GM23248 (cell line): ENCODE measurements at regions not wholly inside any gene's neighbourhood (a gene's known extent, or its start where the extent isn't known, plus 50 kb on each side); places are given as distances from the start of the nearest gene placed in this dataset.

Experiments
- DNase-seq: peaks from one replicate; pipeline ENCODE4 v3.0.0-alpha.2; 2015
- H2AFZ ChIP-seq: fragments of 200-600 bp; sonication (generic); 2 replicates; pipeline ENCODE4 v1.6.1; 2016; ENCODE audit warnings: antibody characterized with exemption
- H3F3A ChIP-seq: fragments of 200-600 bp; sonication (generic); 2 replicates; pipeline ENCODE4 v1.6.1; 2016; ENCODE audit warnings: mild to moderate bottlenecking, antibody characterized with exemption, mixed run types; ENCODE audit not compliant: insufficient read depth
- H3K27ac ChIP-seq: fragments of 200-600 bp; sonication (generic); 2 replicates; pipeline ENCODE4 v1.5.1; 2016; ENCODE audit warnings: mild to moderate bottlenecking
- H3K27me3 ChIP-seq: fragments of 200-600 bp; sonication (generic); replicated peaks from 2 replicates; pipeline ENCODE4 v1.6.1; 2016; ENCODE audit warnings: mild to moderate bottlenecking; ENCODE audit not compliant: insufficient read depth
- H3K36me3 ChIP-seq: fragments of 200-600 bp; sonication (generic); 2 replicates; pipeline ENCODE4 v1.6.1; 2016; ENCODE audit warnings: low read depth, mild to moderate bottlenecking
- H3K4me1 ChIP-seq: fragments of 200-600 bp; sonication (generic); 2 replicates; pipeline ENCODE4 v1.6.1; 2016; ENCODE audit warnings: mild to moderate bottlenecking; ENCODE audit not compliant: insufficient read depth
- H3K4me2 ChIP-seq: fragments of 200-600 bp; sonication (generic); one replicate; pipeline ENCODE4 v1.6.1; 2016; ENCODE audit warnings: mild to moderate bottlenecking; ENCODE audit not compliant: unreplicated experiment
- H3K4me3 ChIP-seq: fragments of 200-600 bp; sonication (generic); 2 replicates; pipeline ENCODE4 v1.5.1; 2016; ENCODE audit warnings: mild to moderate bottlenecking
- H3K79me2 ChIP-seq: fragments of 200-600 bp; sonication (generic); 2 replicates; pipeline ENCODE4 v1.6.1; 2016; ENCODE audit warnings: mild to moderate bottlenecking; ENCODE audit not compliant: insufficient read depth
- H3K9ac ChIP-seq: fragments of 200-600 bp; sonication (generic); 2 replicates; pipeline ENCODE4 v1.6.1; 2016; ENCODE audit warnings: mild to moderate bottlenecking
- H3K9me2 ChIP-seq: fragments of 200-600 bp; sonication (generic); 2 replicates; pipeline ENCODE4 v1.6.1; 2016; ENCODE audit warnings: mixed run types, mild to moderate bottlenecking, moderate library complexity; ENCODE audit not compliant: insufficient read depth
- H3K9me3 ChIP-seq: fragments of 200-600 bp; sonication (generic); one replicate; pipeline ENCODE4 v1.6.1; 2017; ENCODE audit warnings: low read depth
- H4K20me1 ChIP-seq: fragments of 200-600 bp; sonication (generic); 2 replicates; pipeline ENCODE4 v1.6.0; 2016; ENCODE audit not compliant: insufficient read depth
- EZH2 ChIP-seq: fragments of 200-600 bp; sonication (generic); IDR thresholded peaks from 2 replicates; pipeline ENCODE4 v1.6.1; 2018; ENCODE audit warnings: antibody characterized with exemption, mild to moderate bottlenecking; ENCODE audit not compliant: insufficient read depth, poor library complexity, severe bottlenecking
- EZH2phosphoT487 ChIP-seq: fragments of 200-600 bp; sonication (generic); IDR thresholded peaks from 2 replicates; pipeline ENCODE4 v1.6.1; 2018; ENCODE audit warnings: antibody characterized with exemption, moderate library complexity, mild to moderate bottlenecking, low read depth; ENCODE audit not compliant: insufficient read depth
- WGBS, 2 experiments: methylation state at CpG; one replicate each; pipeline ENCODE4 v1.1.6; 2015 to 2017; ENCODE audit warnings: low lambda C conversion rate in 2 of 2, low coverage in 1 of 2; ENCODE audit errors: missing lambda C conversion rate in 2 of 2; 5-methylcytosine and 5-hydroxymethylcytosine counted together
- in situ Hi-C: fragments of 300-500 bp; cut with MboI; formaldehyde crosslinking; loops from 2 replicates; pipeline ENCODE4 v1.15.0; 2020

DNA sequence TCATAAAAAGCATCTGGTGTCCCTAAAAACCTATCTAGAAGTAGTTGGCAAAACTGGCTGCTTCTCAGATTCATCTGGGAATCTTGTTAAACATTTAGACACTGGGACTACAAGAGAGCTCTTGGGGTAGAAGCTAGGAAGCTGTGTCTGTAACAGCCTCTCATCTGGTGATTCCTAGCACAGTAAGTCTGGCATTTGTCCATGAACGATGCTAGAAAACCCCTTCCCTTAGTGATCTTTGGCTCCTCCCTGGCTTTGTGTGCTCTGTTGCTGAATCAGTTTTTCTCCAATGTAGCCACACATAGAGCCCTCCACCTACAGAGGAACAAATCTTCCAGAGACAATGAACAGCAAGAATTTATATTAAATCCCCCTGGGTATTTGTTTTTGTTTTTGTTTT lies 951.7 kb upstream of the LCORL start:
- Histone ChIP-seq H3K4me3 (no peak overlapping the region), H3K79me2 (no peaks in the 10 kb centered on the region), H3K9ac (no peak overlapping the region), H2AFZ (no peak overlapping the region), H3K9me3 (no peaks in the 10 kb centered on the region), H3F3A (no peaks in the 10 kb centered on the region), H3K4me2 (no peak overlapping the region), H3K9me2 (no peaks in the 10 kb centered on the region), H3K27me3 (no peaks in the 10 kb centered on the region), H3K36me3 (no peaks in the 10 kb centered on the region), H3K4me1 (no peaks in the 10 kb centered on the region), H3K27ac (no peak overlapping the region), H4K20me1 (no peaks in the 10 kb centered on the region)
- no peak for DNase-seq
- WGBS, 2 experiments = 0 to 4% methylated on average over 1 of the region's 1 CpG
- in situ Hi-C loops = no loop called here
- TF ChIP-seq EZH2phosphoT487 (no peak), EZH2 (no peak)

DNA sequence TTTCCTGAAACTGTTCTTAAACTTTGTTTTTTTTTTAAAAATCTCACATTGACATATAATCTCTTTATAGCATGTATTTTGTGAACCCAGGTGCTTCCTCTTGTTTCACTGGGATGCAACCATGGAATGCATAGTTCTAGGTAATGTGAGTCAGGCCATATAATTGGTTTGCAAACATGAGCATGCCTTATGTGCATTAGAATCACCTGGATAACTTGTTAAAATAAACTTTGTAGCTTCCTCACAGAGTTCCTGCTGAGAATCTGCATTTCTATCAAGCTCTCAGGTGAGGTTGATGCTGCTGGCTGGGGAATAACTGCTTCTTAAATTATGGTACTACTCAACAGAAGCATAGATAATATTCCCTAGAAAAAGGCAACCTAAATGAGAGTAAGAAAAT lies 940.3 kb upstream of the LCORL start:
- H3K9me2 ChIP-seq = no peaks in the 10 kb centered on the region
- H3K9me3 ChIP-seq = no peaks in the 10 kb centered on the region
- H3K79me2 ChIP-seq = no peaks in the 10 kb centered on the region
- TF ChIP-seq EZH2 (no peak), EZH2phosphoT487 (no peak)
- H3F3A ChIP-seq = no peaks in the 10 kb centered on the region
- H3K27ac ChIP-seq = no peak overlapping the region
- H3K4me3 ChIP-seq = no peak overlapping the region
- no peak overlapping the region for H3K9ac ChIP-seq
- no peaks in the 10 kb centered on the region for H3K27me3 ChIP-seq
- no peaks in the 10 kb centered on the region for H4K20me1 ChIP-seq
- no peaks in the 10 kb centered on the region for H3K4me1 ChIP-seq
- no peak overlapping the region for H3K4me2 ChIP-seq
- no peak for DNase-seq
- no peaks in the 10 kb centered on the region for H3K36me3 ChIP-seq
- in situ Hi-C loops = no loop called here
- no peak overlapping the region for H2AFZ ChIP-seq

DNA sequence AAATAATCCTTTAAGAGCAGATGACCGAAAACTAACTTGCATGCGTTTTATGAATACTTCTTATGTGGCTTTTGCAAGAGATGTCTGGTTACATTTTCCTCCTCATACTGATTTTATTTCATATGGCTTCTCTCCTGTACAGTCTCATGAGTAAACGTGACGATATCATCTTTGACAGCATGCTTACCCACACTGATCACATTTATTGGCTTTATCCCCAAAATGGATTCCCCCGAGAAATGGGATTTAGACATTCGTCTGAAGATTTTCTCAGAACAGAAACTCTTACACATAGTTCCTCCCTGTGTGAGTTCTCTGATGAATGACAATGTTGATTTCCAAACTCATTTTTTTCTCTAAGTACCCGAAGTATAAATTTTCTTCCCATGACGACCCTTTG lies 939.7 kb upstream of the LCORL start:
- H2AFZ ChIP-seq = no peak overlapping the region
- no peaks in the 10 kb centered on the region for H3K79me2 ChIP-seq
- H3K36me3 ChIP-seq = no peaks in the 10 kb centered on the region
- no peaks in the 10 kb centered on the region for H3K9me2 ChIP-seq
- H3K4me2 ChIP-seq = no peak overlapping the region
- H3F3A ChIP-seq = no peaks in the 10 kb centered on the region
- no peak overlapping the region for H3K9ac ChIP-seq
- H3K27ac ChIP-seq = no peak overlapping the region
- TF ChIP-seq EZH2 (no peak), EZH2phosphoT487 (no peak)
- H4K20me1 ChIP-seq = no peaks in the 10 kb centered on the region
- no peaks in the 10 kb centered on the region for H3K9me3 ChIP-seq
- no peak for DNase-seq
- WGBS, 2 experiments = 42 to 43% methylated on average over 8 of the region's 8 CpGs
- H3K4me1 ChIP-seq = no peaks in the 10 kb centered on the region
- no peak overlapping the region for H3K4me3 ChIP-seq
- in situ Hi-C loops = no loop called here
- H3K27me3 ChIP-seq = no peaks in the 10 kb centered on the region

DNA sequence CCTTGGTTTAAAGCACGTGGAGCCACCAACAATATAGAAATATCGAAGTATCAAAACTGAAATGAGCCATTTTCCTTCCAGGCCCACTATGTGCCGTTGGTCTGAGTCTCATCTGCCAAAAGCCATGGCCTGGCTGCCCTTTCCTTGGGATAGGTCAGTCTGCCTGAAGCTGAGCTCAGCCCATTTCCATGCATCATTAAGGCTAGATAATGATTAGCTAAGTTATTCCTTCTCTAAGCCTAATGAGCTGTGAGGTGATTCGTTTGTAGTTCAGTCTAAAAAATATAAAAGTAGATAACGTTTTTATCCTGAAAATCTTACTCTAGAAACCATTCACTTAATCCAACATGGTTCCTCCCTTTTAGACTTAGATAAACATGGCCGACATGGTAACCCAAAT lies 936.2 kb upstream of the LCORL start:
- TF ChIP-seq EZH2 (no peak), EZH2phosphoT487 (no peak)
- 15 to 20% methylated on average over 6 of the region's 6 CpGs for WGBS, 2 experiments
- H3K79me2 ChIP-seq = no peaks in the 10 kb centered on the region
- no peak overlapping the region for H3K4me2 ChIP-seq
- in situ Hi-C loops = no loop called here
- H3K4me3 ChIP-seq = no peak overlapping the region
- no peaks in the 10 kb centered on the region for H4K20me1 ChIP-seq
- no peaks in the 10 kb centered on the region for H3K9me3 ChIP-seq
- H3K27me3 ChIP-seq = no peaks in the 10 kb centered on the region
- no peaks in the 10 kb centered on the region for H3K9me2 ChIP-seq
- no peak overlapping the region for H3K27ac ChIP-seq
- H3K36me3 ChIP-seq = no peaks in the 10 kb centered on the region
- no peak overlapping the region for H3K9ac ChIP-seq
- no peaks in the 10 kb centered on the region for H3F3A ChIP-seq
- no peaks in the 10 kb centered on the region for H3K4me1 ChIP-seq
- no peak overlapping the region for H2AFZ ChIP-seq
- DNase-seq = no peak

DNA sequence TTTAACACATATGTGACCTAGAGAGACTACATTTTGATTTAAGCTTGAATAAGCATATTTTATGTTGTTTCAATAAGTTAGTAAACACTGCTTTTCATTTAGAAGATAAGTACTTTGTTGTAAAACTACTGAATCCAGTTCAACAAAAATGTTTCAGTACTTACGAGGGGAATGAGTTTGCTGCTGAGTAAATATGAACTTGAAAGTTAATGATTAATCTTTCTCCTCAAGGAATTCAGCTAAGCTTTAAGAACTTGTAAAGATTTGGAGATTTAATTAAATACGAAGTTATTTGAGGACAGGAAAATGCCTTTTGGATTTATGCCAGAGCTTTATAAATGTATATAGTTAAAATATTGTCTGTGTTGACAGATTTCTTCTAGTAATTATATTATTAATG lies 933.0 kb upstream of the LCORL start:
- H3K9ac ChIP-seq = no peak overlapping the region
- no peak overlapping the region for H3K4me3 ChIP-seq
- no peaks in the 10 kb centered on the region for H3K36me3 ChIP-seq
- in situ Hi-C loops = no loop called here
- WGBS, 2 experiments = 19% methylated on average over 2 of the region's 2 CpGs
- no peak for TF ChIP-seq EZH2phosphoT487
- no peak for TF ChIP-seq EZH2
- no peak for DNase-seq
- no peaks in the 10 kb centered on the region for H3K79me2 ChIP-seq
- H3K27me3 ChIP-seq = no peaks in the 10 kb centered on the region
- H3K27ac ChIP-seq = no peak overlapping the region
- H2AFZ ChIP-seq = no peak overlapping the region
- no peaks in the 10 kb centered on the region for H3K4me1 ChIP-seq
- H4K20me1 ChIP-seq = no peaks in the 10 kb centered on the region
- H3K9me3 ChIP-seq = no peaks in the 10 kb centered on the region
- H3F3A ChIP-seq = no peaks in the 10 kb centered on the region
- no peak overlapping the region for H3K4me2 ChIP-seq
- no peaks in the 10 kb centered on the region for H3K9me2 ChIP-seq
